ENCODE measurements at regions not wholly inside any gene's neighbourhood (a gene's known extent, or its start where the extent isn't known, plus 50 kb on each side); places are given as distances from the start of the nearest gene placed in this dataset.
"Not testable (repeated sequence)": the region's sequence is repeated elsewhere in the genome, so short reads cannot be mapped to it uniquely, and the experiment has no call there.

- DNase-seq (ENCODE audit: extremely low read depth in 1 of 11, low read depth in 9 of 11, low spot score in 4 of 11), result no peak
Observed at GRCh38 chr7:127530148-127530547, 55.2 kb downstream of the GCC1 start.

- no peak for DNase-seq (ENCODE audit: extremely low read depth in 1 of 11, low read depth in 9 of 11, low spot score in 4 of 11)
Observed at GRCh38 chr7:127527561-127527960, 57.8 kb downstream of the GCC1 start.

- DNase-seq (ENCODE audit: extremely low read depth in 1 of 11, low read depth in 9 of 11, low spot score in 4 of 11), result no peak
Observed at GRCh38 chr7:127525866-127526480, 59.4 kb downstream of the GCC1 start.

- no peak for DNase-seq (ENCODE audit: extremely low read depth in 1 of 11, low read depth in 9 of 11, low spot score in 4 of 11)
Observed at GRCh38 chr7:127516320-127516719, 69.1 kb downstream of the GCC1 start.

- DNase-seq (ENCODE audit: extremely low read depth in 1 of 11, low read depth in 9 of 11, low spot score in 4 of 11), result peak in 6 of 11 donors; percentile 0 to 37 (median 14)
Observed at GRCh38 chr7:127514499-127514898, 70.9 kb downstream of the GCC1 start.

GRCh38 chr7:127513311-127513710 lies 72.1 kb downstream of the GCC1 start:
- no peak for DNase-seq (ENCODE audit: extremely low read depth in 1 of 11, low read depth in 9 of 11, low spot score in 4 of 11)

- DNase-seq (ENCODE audit: extremely low read depth in 1 of 11, low read depth in 9 of 11, low spot score in 4 of 11), result no peak
Observed at GRCh38 chr7:127512663-127513062, 72.7 kb downstream of the GCC1 start.

- peak in 1 of 11 donors; percentile 1 for DNase-seq (ENCODE audit: extremely low read depth in 1 of 11, low read depth in 9 of 11, low spot score in 4 of 11)
Observed at GRCh38 chr7:127504715-127505114, 80.7 kb downstream of the GCC1 start.

GRCh38 chr7:127501817-127502216 lies 83.6 kb downstream of the GCC1 start:
- no peak for DNase-seq (ENCODE audit: extremely low read depth in 1 of 11, low read depth in 9 of 11, low spot score in 4 of 11)

GRCh38 chr7:127487381-127487780 lies 94.9 kb upstream of the ZNF800 start:
- DNase-seq (ENCODE audit: extremely low read depth in 1 of 11, low read depth in 9 of 11, low spot score in 4 of 11), result no peak

GRCh38 chr7:127486654-127487053 lies 94.1 kb upstream of the ZNF800 start:
- no peak for DNase-seq (ENCODE audit: extremely low read depth in 1 of 11, low read depth in 9 of 11, low spot score in 4 of 11)

- DNase-seq (ENCODE audit: extremely low read depth in 1 of 11, low read depth in 9 of 11, low spot score in 4 of 11), result no peak
Observed at GRCh38 chr7:127485482-127485881, 93.0 kb upstream of the ZNF800 start.

GRCh38 chr7:127484954-127485353 lies 92.4 kb upstream of the ZNF800 start:
- DNase-seq (ENCODE audit: extremely low read depth in 1 of 11, low read depth in 9 of 11, low spot score in 4 of 11), result no peak

- DNase-seq (ENCODE audit: extremely low read depth in 1 of 11, low read depth in 9 of 11, low spot score in 4 of 11), result no peak
Observed at GRCh38 chr7:127478461-127478860, 86.0 kb upstream of the ZNF800 start.

- no peak for DNase-seq (ENCODE audit: extremely low read depth in 1 of 11, low read depth in 9 of 11, low spot score in 4 of 11)
Observed at GRCh38 chr7:127478024-127478355, 85.5 kb upstream of the ZNF800 start.

- DNase-seq (ENCODE audit: extremely low read depth in 1 of 11, low read depth in 9 of 11, low spot score in 4 of 11), result peak in 2 of 11 donors; percentile 3 to 8
Observed at GRCh38 chr7:127477295-127478023, 85.0 kb upstream of the ZNF800 start.

- DNase-seq (ENCODE audit: extremely low read depth in 1 of 11, low read depth in 9 of 11, low spot score in 4 of 11), result no peak
Observed at GRCh38 chr7:127476618-127477017, 84.1 kb upstream of the ZNF800 start.

GRCh38 chr7:127474457-127474856 lies 81.9 kb upstream of the ZNF800 start:
- DNase-seq (ENCODE audit: extremely low read depth in 1 of 11, low read depth in 9 of 11, low spot score in 4 of 11), result peak in 6 of 11 donors; percentile 1 to 15 (median 12)

GRCh38 chr7:127473409-127473808 lies 80.9 kb upstream of the ZNF800 start:
- no peak for DNase-seq (ENCODE audit: extremely low read depth in 1 of 11, low read depth in 9 of 11, low spot score in 4 of 11)

GRCh38 chr7:127460077-127460476 lies 67.6 kb upstream of the ZNF800 start:
- no peak for DNase-seq (ENCODE audit: extremely low read depth in 1 of 11, low read depth in 9 of 11, low spot score in 4 of 11)

- DNase-seq (ENCODE audit: extremely low read depth in 1 of 11, low read depth in 9 of 11, low spot score in 4 of 11), result not testable (repeated sequence)
Observed at GRCh38 chr7:127451258-127451657, 58.8 kb upstream of the ZNF800 start.

All from renal cortex interstitium (tissue), 11 donors.